ENCODE measurements at regions not wholly inside any gene's neighbourhood (a gene's known extent, or its start where the extent isn't known, plus 50 kb on each side); places are given as distances from the start of the nearest gene placed in this dataset.

DNA sequence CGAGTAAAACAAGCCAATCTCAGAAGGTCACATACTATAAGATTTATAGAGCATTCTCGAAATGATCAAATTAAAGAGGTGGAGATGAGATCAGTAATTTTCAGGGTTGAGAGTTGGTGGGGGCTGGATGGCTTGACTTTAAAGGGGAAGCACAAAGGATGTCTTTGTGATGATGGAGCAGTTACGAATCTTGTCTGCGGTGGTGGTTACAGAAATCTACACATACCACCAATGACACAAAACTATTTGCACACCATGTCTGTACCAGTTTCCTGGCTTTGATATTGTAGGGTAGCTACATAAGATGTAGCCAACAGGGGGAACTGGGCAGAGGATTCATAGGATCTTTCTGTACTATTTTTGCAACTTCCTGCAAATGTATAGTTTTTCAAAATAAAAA is 190.6 kb upstream of the SMIM21 start:
- H2AFZ ChIP-seq (ENCODE audit: low read depth, low read length, severe bottlenecking): no peak overlapping the region
- no peaks in the 10 kb centered on the region for H3K36me3 ChIP-seq (ENCODE audit: low read length)
- H3K9me2 ChIP-seq (replicated peaks; ENCODE audit: insufficient read depth, low read length): no peaks in the 10 kb centered on the region
- TF ChIP-seq, protein P1, sequence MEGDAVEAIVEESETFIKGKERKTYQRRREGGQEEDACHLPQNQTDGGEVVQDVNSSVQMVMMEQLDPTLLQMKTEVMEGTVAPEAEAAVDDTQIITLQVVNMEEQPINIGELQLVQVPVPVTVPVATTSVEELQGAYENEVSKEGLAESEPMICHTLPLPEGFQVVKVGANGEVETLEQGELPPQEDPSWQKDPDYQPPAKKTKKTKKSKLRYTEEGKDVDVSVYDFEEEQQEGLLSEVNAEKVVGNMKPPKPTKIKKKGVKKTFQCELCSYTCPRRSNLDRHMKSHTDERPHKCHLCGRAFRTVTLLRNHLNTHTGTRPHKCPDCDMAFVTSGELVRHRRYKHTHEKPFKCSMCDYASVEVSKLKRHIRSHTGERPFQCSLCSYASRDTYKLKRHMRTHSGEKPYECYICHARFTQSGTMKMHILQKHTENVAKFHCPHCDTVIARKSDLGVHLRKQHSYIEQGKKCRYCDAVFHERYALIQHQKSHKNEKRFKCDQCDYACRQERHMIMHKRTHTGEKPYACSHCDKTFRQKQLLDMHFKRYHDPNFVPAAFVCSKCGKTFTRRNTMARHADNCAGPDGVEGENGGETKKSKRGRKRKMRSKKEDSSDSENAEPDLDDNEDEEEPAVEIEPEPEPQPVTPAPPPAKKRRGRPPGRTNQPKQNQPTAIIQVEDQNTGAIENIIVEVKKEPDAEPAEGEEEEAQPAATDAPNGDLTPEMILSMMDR (IDR thresholded peaks at IDR 0.05; ENCODE audit: insufficient read depth, low read length, poor library complexity, severe bottlenecking): no peak
- TF ChIP-seq EZH2phosphoT487 (conservative IDR thresholded peaks at IDR 0.05; ENCODE audit: low read length): no peak
- H3K4me2 ChIP-seq (ENCODE audit: low read depth, low read length, poor library complexity, severe bottlenecking): no peak overlapping the region
- no peaks in the 10 kb centered on the region for H3K9me3 ChIP-seq (ENCODE audit: insufficient read depth, low read length)
- H4K20me1 ChIP-seq (ENCODE audit: low read depth, low read length): no peaks in the 10 kb centered on the region
- no peak overlapping the region for H3K4me3 ChIP-seq (ENCODE audit: insufficient read depth, low read length, poor library complexity, severe bottlenecking)
- H3K79me2 ChIP-seq (ENCODE audit: insufficient read depth, low read length): no peaks in the 10 kb centered on the region
- no peak overlapping the region for H3K9ac ChIP-seq (ENCODE audit: low read length)
- no peaks in the 10 kb centered on the region for H3F3A ChIP-seq (ENCODE audit: insufficient read depth)
- no peak overlapping the region for H3K27ac ChIP-seq (ENCODE audit: low read depth, low read length)
- H3K27me3 ChIP-seq (ENCODE audit: low read length): no peaks in the 10 kb centered on the region

DNA sequence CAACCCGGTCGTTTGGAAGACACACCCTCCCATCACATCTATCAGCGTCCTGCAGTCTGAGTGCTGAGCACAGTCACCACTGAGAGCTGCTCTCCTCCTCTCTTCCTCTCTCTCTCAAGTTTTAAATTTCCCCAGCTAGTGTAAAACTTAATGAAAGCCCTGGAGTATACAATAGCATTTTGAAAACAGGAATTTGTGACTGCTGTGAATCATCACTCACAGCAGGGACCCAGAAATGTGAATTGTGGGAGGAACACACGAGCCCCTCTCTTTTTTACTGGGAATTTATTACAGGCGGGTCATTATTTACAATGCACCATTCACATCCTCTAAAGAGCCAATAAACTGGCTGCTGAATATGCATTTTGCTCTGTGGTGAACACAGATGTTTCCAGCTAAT is 185.0 kb upstream of the SMIM21 start:
- Histone ChIP-seq H3K9ac (ENCODE audit: low read length) (no peak overlapping the region), H3K4me3 (ENCODE audit: insufficient read depth, low read length, poor library complexity, severe bottlenecking) (no peak overlapping the region), H3K9me2 (replicated peaks; ENCODE audit: insufficient read depth, low read length) (no peaks in the 10 kb centered on the region), H3K4me2 (ENCODE audit: low read depth, low read length, poor library complexity, severe bottlenecking) (no peak overlapping the region), H3F3A (ENCODE audit: insufficient read depth) (no peaks in the 10 kb centered on the region), H3K36me3 (ENCODE audit: low read length) (no peaks in the 10 kb centered on the region), H3K27me3 (ENCODE audit: low read length) (no peaks in the 10 kb centered on the region), H4K20me1 (ENCODE audit: low read depth, low read length) (no peaks in the 10 kb centered on the region), H2AFZ (ENCODE audit: low read depth, low read length, severe bottlenecking) (no peak overlapping the region), H3K79me2 (ENCODE audit: insufficient read depth, low read length) (no peaks in the 10 kb centered on the region), H3K27ac (ENCODE audit: low read depth, low read length) (no peak overlapping the region), H3K9me3 (ENCODE audit: insufficient read depth, low read length) (no peaks in the 10 kb centered on the region)
- TF ChIP-seq, protein P1 (IDR thresholded peaks at IDR 0.05; ENCODE audit: insufficient read depth, low read length, poor library complexity, severe bottlenecking): no peak

DNA sequence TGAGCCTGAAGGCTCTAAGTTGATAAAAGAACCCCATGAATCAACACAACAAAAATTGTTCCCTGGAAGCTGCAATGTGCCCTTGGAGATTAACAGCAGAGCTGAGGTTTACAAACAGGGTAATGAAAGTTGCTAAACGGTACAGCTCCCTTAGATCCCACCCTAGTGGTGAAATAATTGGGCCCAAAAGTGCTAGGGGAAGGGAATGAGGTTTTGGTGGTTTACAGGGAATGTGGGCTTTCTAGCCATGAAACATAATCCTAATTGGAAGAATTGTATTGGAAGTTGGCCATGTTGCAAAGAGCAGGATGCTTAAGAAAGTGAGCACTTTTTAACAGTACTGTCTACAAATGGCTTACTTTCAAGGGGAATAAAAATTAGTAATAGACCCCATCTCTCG is 180.2 kb upstream of the SMIM21 start:
- no peaks in the 10 kb centered on the region for H3K79me2 ChIP-seq (ENCODE audit: insufficient read depth, low read length)
- no peak overlapping the region for H3K27ac ChIP-seq (ENCODE audit: low read depth, low read length)
- H3F3A ChIP-seq (ENCODE audit: insufficient read depth): no peaks in the 10 kb centered on the region
- H3K9me3 ChIP-seq (ENCODE audit: insufficient read depth, low read length): no peaks in the 10 kb centered on the region
- TF ChIP-seq, protein P1 (IDR thresholded peaks at IDR 0.05; ENCODE audit: insufficient read depth, low read length, poor library complexity, severe bottlenecking): no peak
- TF ChIP-seq EZH2phosphoT487 (conservative IDR thresholded peaks at IDR 0.05; ENCODE audit: low read length): no peak
- no peak overlapping the region for H3K9ac ChIP-seq (ENCODE audit: low read length)
- no peaks in the 10 kb centered on the region for H4K20me1 ChIP-seq (ENCODE audit: low read depth, low read length)
- no peak overlapping the region for H2AFZ ChIP-seq (ENCODE audit: low read depth, low read length, severe bottlenecking)
- no peaks in the 10 kb centered on the region for H3K36me3 ChIP-seq (ENCODE audit: low read length)
- H3K4me2 ChIP-seq (ENCODE audit: low read depth, low read length, poor library complexity, severe bottlenecking): no peak overlapping the region
- H3K27me3 ChIP-seq (ENCODE audit: low read length): no peaks in the 10 kb centered on the region
- no peaks in the 10 kb centered on the region for H3K9me2 ChIP-seq (replicated peaks; ENCODE audit: insufficient read depth, low read length)
- no peak overlapping the region for H3K4me3 ChIP-seq (ENCODE audit: insufficient read depth, low read length, poor library complexity, severe bottlenecking)

DNA sequence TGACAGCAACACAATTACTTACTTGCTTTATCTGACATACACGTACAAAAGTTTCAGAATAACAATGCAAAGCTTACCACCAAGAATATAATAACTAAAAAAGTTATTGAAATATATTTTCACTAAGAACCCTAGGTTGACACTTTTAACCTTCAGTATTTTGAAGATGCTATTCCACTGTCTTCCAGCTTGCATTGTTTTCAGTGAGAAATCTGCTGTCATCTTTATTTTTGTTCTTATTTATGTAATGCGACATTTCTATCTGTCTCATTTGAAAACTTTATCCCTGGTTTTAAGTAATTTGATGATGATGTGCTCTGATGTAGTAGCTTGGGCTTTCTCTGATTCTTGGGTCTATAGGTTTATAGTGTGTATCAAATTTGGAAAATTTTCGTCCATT is 165.0 kb upstream of the SMIM21 start:
- H3K27ac ChIP-seq (ENCODE audit: low read depth, low read length): no peak overlapping the region
- TF ChIP-seq, protein P1 (IDR thresholded peaks at IDR 0.05; ENCODE audit: insufficient read depth, low read length, poor library complexity, severe bottlenecking): no peak
- no peak for TF ChIP-seq EZH2phosphoT487 (conservative IDR thresholded peaks at IDR 0.05; ENCODE audit: low read length)
- H4K20me1 ChIP-seq (ENCODE audit: low read depth, low read length): no peaks in the 10 kb centered on the region
- no peak overlapping the region for H3K4me3 ChIP-seq (ENCODE audit: insufficient read depth, low read length, poor library complexity, severe bottlenecking)
- H3K4me2 ChIP-seq (ENCODE audit: low read depth, low read length, poor library complexity, severe bottlenecking): no peak overlapping the region
- H3K36me3 ChIP-seq (ENCODE audit: low read length): no peaks in the 10 kb centered on the region
- no peaks in the 10 kb centered on the region for H3K9me2 ChIP-seq (replicated peaks; ENCODE audit: insufficient read depth, low read length)
- peaks cover 23% of the 10 kb centered on the region; the same call in 1 of the 2 replicates for H3K9me3 ChIP-seq (ENCODE audit: insufficient read depth, low read length)
- H2AFZ ChIP-seq (ENCODE audit: low read depth, low read length, severe bottlenecking): no peak overlapping the region
- H3K27me3 ChIP-seq (ENCODE audit: low read length): no peaks in the 10 kb centered on the region
- H3K9ac ChIP-seq (ENCODE audit: low read length): no peak overlapping the region
- H3K79me2 ChIP-seq (ENCODE audit: insufficient read depth, low read length): no peaks in the 10 kb centered on the region
- no peaks in the 10 kb centered on the region for H3F3A ChIP-seq (ENCODE audit: insufficient read depth)
